Vagina (tissue), 2 donors: ENCODE measurements at regions not wholly inside any gene's neighbourhood (a gene's known extent, or its start where the extent isn't known, plus 50 kb on each side); places are given as distances from the start of the nearest gene placed in this dataset.

Experiments
- CTCF ChIP-seq, 3 experiments: fragments of 450-650 bp in 2 of 3; fragments of 200-600 bp in 1 of 3; sonication (generic) in 1 of 3; IDR thresholded peaks; one replicate each; pipeline ENCODE4 v1.5.1; 2017 to 2019; ENCODE audit warnings: antibody characterized with exemption in 3 of 3, mild to moderate bottlenecking in 2 of 3, moderate library complexity in 2 of 3
- POLR2A ChIP-seq, 2 donors: fragments of 450-650 bp; IDR thresholded peaks; one replicate each; pipeline ENCODE4 v1.6.1; 2017; ENCODE audit warnings: antibody characterized with exemption in 2 of 2, mild to moderate bottlenecking in 2 of 2, moderate library complexity in 2 of 2

- TF ChIP-seq CTCF (IDR thresholded peaks at IDR 0.05) = no peak
- TF ChIP-seq POLR2A (IDR thresholded peaks at IDR 0.05) = no peak
Measured at GRCh38 chr6:133759524-133759923, 129.4 kb upstream of the TCF21 start.
